HEK293T (cell line): ENCODE measurements at regions not wholly inside any gene's neighbourhood (a gene's known extent, or its start where the extent isn't known, plus 50 kb on each side); places are given as distances from the start of the nearest gene placed in this dataset.
"Not testable (repeated sequence)": the region's sequence is repeated elsewhere in the genome, so short reads cannot be mapped to it uniquely, and the experiment has no call there.

Experiments used
- CTBP1 ChIP-seq: fragments of 450-650 bp; IDR thresholded peaks from 2 replicates; pipeline ENCODE4 v1.6.1; 2016; ENCODE audit warnings: borderline replicate concordance
- ELF4 ChIP-seq: fragments of 450-650 bp; IDR thresholded peaks from 2 replicates; pipeline ENCODE4 v1.6.1; 2017; ENCODE audit warnings: antibody characterized with exemption
- SP1 ChIP-seq: fragments of 450-650 bp; IDR thresholded peaks from 2 replicates; pipeline ENCODE4 v1.6.1; 2017
- SUZ12 ChIP-seq: fragments of 450-650 bp; IDR thresholded peaks from 2 replicates; pipeline ENCODE4 v1.6.1; 2016; ENCODE audit warnings: mild to moderate bottlenecking
- ZNF384 ChIP-seq: fragments of 450-650 bp; IDR thresholded peaks from 2 replicates; pipeline ENCODE4 v1.6.1; 2016

- not testable (repeated sequence) for TF ChIP-seq ELF4, ZNF384, SUZ12, SP1, CTBP1
Observed at GRCh38 chr2:111542120-111542774, 341.7 kb downstream of the ANAPC1 start.
